HCT116 (cell line): ENCODE measurements at regions not wholly inside any gene's neighbourhood (a gene's known extent, or its start where the extent isn't known, plus 50 kb on each side); places are given as distances from the start of the nearest gene placed in this dataset.

Experiments
- ATAC-seq: fragments of 200-7000 bp; cut with Tn5 transposase; 2 replicates; pipeline ENCODE4 v1.9.1; 2020; ENCODE audit warnings: mild to moderate bottlenecking, moderate library complexity
- BruUV-seq: library from RNA; stranded (reverse); fragments of 400-500 nt; replicated peaks from 2 replicates; lab custom pipeline; 2021; lab: Mats Ljungman, UMichigan
- CTCF ChIA-PET: fragments of 300-600 bp; sonication (Branson Sonifier 250); formaldehyde crosslinking; loops from one replicate; lab custom pipeline; 2021; ENCODE audit warnings: antibody characterized with exemption; lab: Charles Lee
- POLR2A ChIA-PET: fragments of 300-600, 350-600 bp; sonication (Branson Sonifier 250); formaldehyde crosslinking; loops from one replicate; lab custom pipeline; 2021; ENCODE audit warnings: antibody characterized with exemption; lab: Charles Lee
- RAD21 ChIA-PET, 2 experiments: fragments of 300-600 bp; sonication (Branson Sonifier 250); formaldehyde crosslinking; loops; one replicate each; lab custom pipeline; 2023; ENCODE audit warnings: low total read pairs in 2 of 2; ENCODE audit not compliant: uncharacterized antibody in 2 of 2, unreplicated experiment in 2 of 2, low non-redundant PET in 1 of 2; lab: Charles Lee
- DNase-seq: peaks from one replicate; pipeline ENCODE4 v3.0.0-alpha.2; 2010; ENCODE audit warnings: low read depth, low spot score
- H2AFZ ChIP-seq: fragments of 200-600 bp; shearing (Covaris generic), sonication (generic); 2 replicates; pipeline ENCODE4 v1.6.1; 2017; ENCODE audit warnings: low read depth, mixed run types, mixed read lengths, antibody characterized with exemption, low read length; ENCODE audit not compliant: poor library complexity, severe bottlenecking
- H3K27ac ChIP-seq: 2 replicates; pipeline ENCODE4 v1.5.1; 2012; ENCODE audit warnings: low read depth, low read length
- H3K27me3 ChIP-seq: fragments of 200-600 bp; sonication (generic); 2 replicates; pipeline ENCODE4 v1.6.1; 2016; ENCODE audit warnings: mixed run types, low read length, mixed read lengths; ENCODE audit not compliant: insufficient read depth
- H3K36me3 ChIP-seq, 2 experiments: fragments of 200-500 bp in 1 of 2; fragments of 200-600 bp in 1 of 2; sonication (Bioruptor generic) in 1 of 2; sonication (generic) in 1 of 2; 2 replicates each; pipeline versions ENCODE4 v1.5.1 to v1.6.1; 2014 to 2016; ENCODE audit warnings: low read length in 2 of 2, inconsistent platforms in 1 of 2, mixed read lengths in 1 of 2, mixed run types in 1 of 2; ENCODE audit not compliant: insufficient read depth in 2 of 2, control insufficient read depth in 1 of 2
- H3K4me1 ChIP-seq, 2 experiments: fragments of 200-600 bp in 1 of 2; sonication (generic) in 1 of 2; 2 replicates each; pipeline versions ENCODE4 v1.5.1 to v1.6.1; 2012 to 2017; ENCODE audit warnings: low read length in 2 of 2, inconsistent platforms in 1 of 2, mild to moderate bottlenecking in 1 of 2, mixed read lengths in 1 of 2, mixed run types in 1 of 2, moderate library complexity in 1 of 2; ENCODE audit not compliant: insufficient read depth in 2 of 2, control insufficient read depth in 1 of 2
- H3K4me2 ChIP-seq: fragments of 200-600 bp; sonication (generic); 2 replicates; pipeline ENCODE4 v1.6.1; 2017; ENCODE audit warnings: mixed run types, low read length, mixed read lengths
- H3K4me3 ChIP-seq, 2 experiments: fragments of 200-600 bp in 1 of 2; sonication (generic) in 1 of 2; replicated peaks in 1 of 2; 2 replicates each; pipeline ENCODE4 v1.5.1; 2011 to 2016; ENCODE audit warnings: low read length in 2 of 2, control low read depth in 1 of 2, low read depth in 1 of 2, mild to moderate bottlenecking in 1 of 2, mixed read lengths in 1 of 2, mixed run types in 1 of 2
- H3K79me2 ChIP-seq: fragments of 200-600 bp; sonication (generic); 2 replicates; pipeline ENCODE4 v1.6.1; 2017; ENCODE audit warnings: mild to moderate bottlenecking, mixed run types, low read length, moderate library complexity, mixed read lengths; ENCODE audit not compliant: insufficient read depth
- H3K9ac ChIP-seq: fragments of 200-600 bp; sonication (generic); 2 replicates; pipeline ENCODE4 v1.6.1; 2016; ENCODE audit warnings: low read length, mixed read lengths
- H3K9me2 ChIP-seq: fragments of 200-600 bp; sonication (generic), shearing (Covaris generic); 2 replicates; pipeline ENCODE4 v1.6.1; 2017; ENCODE audit warnings: mixed run types, mild to moderate bottlenecking, moderate library complexity; ENCODE audit not compliant: insufficient read depth
- H3K9me3 ChIP-seq, 2 experiments: fragments of 200-500 bp in 1 of 2; fragments of 200-600 bp in 1 of 2; sonication (Bioruptor generic) in 1 of 2; sonication (generic) in 1 of 2; 2 replicates each; pipeline ENCODE4 v1.6.1; 2014 to 2017; ENCODE audit warnings: low read length in 2 of 2, mixed read lengths in 2 of 2, inconsistent platforms in 1 of 2, low read depth in 1 of 2, mild to moderate bottlenecking in 1 of 2, mixed run types in 1 of 2, moderate library complexity in 1 of 2; ENCODE audit not compliant: control insufficient read depth in 1 of 2, insufficient read depth in 1 of 2
- H4K20me1 ChIP-seq: fragments of 200-600 bp; sonication (generic), shearing (Covaris generic); 2 replicates; pipeline ENCODE4 v1.6.1; 2017; ENCODE audit warnings: mixed run types, mild to moderate bottlenecking, moderate library complexity; ENCODE audit not compliant: insufficient read depth
- CBX3 ChIP-seq: IDR thresholded peaks from 2 replicates; pipeline ENCODE4 v1.6.1; 2012; ENCODE audit warnings: low read depth
- CEBPB ChIP-seq: IDR thresholded peaks from 2 replicates; pipeline ENCODE4 v1.6.1; 2012; ENCODE audit warnings: low read depth
- CTCF ChIP-seq, 3 experiments: fragments of 200-600 bp in 1 of 3; sonication (generic) in 1 of 3; IDR thresholded peaks in 2 of 3; conservative IDR thresholded peaks in 1 of 3; 2 replicates each; pipeline ENCODE4 v1.5.1; 2012 to 2017; ENCODE audit warnings: low read depth in 2 of 3, low read length in 2 of 3, antibody characterized with exemption in 1 of 3, borderline replicate concordance in 1 of 3, control low read depth in 1 of 3, mild to moderate bottlenecking in 1 of 3, mixed read lengths in 1 of 3, mixed run types in 1 of 3, moderate library complexity in 1 of 3; ENCODE audit not compliant: insufficient read depth in 1 of 3
- EGR1 ChIP-seq: IDR thresholded peaks from 2 replicates; pipeline ENCODE4 v1.6.1; 2012; ENCODE audit warnings: low read depth
- ELF1 ChIP-seq: IDR thresholded peaks from 2 replicates; pipeline ENCODE4 v1.6.1; 2012; ENCODE audit warnings: low read depth, borderline replicate concordance
- EZH2 ChIP-seq: fragments of 200-600 bp; sonication (generic); IDR thresholded peaks from 2 replicates; pipeline ENCODE4 v1.6.1; 2017; ENCODE audit warnings: antibody characterized with exemption, mixed run types
- EZH2phosphoT487 ChIP-seq: fragments of 200-600 bp; IDR thresholded peaks from 2 replicates; pipeline ENCODE4 v1.6.1; 2018; ENCODE audit warnings: antibody characterized with exemption, borderline replicate concordance
- FOSL1 ChIP-seq: IDR thresholded peaks from 2 replicates; pipeline ENCODE4 v1.6.1; 2012; ENCODE audit warnings: low read depth
- JUND ChIP-seq: IDR thresholded peaks from 2 replicates; pipeline ENCODE4 v1.6.1; 2012
- POLR2A ChIP-seq: IDR thresholded peaks from 2 replicates; pipeline ENCODE4 v1.7.0; 2011; ENCODE audit warnings: borderline replicate concordance; ENCODE audit not compliant: insufficient read depth, insufficient read length; ENCODE audit errors: extremely low read depth
- POLR2AphosphoS5 ChIP-seq: IDR thresholded peaks from 2 replicates; pipeline ENCODE4 v1.6.1; 2011; ENCODE audit warnings: mild to moderate bottlenecking, low read depth, low read length, moderate library complexity
- REST ChIP-seq: IDR thresholded peaks from 2 replicates; pipeline ENCODE4 v1.6.1; 2012; ENCODE audit warnings: low read depth
- SIN3A ChIP-seq: IDR thresholded peaks from 2 replicates; pipeline ENCODE4 v1.6.1; 2012; ENCODE audit warnings: low read depth
- SRF ChIP-seq: IDR thresholded peaks from 2 replicates; pipeline ENCODE4 v1.6.1; 2012; ENCODE audit warnings: low read depth
- TCF7L2 ChIP-seq: IDR thresholded peaks from 2 replicates; pipeline ENCODE4 v1.7.0; 2011; ENCODE audit warnings: borderline replicate concordance, inconsistent platforms; ENCODE audit not compliant: insufficient read depth, insufficient read length; ENCODE audit errors: extremely low read depth
- ZFX ChIP-seq: fragments of 450-650 bp; IDR thresholded peaks from 2 replicates; pipeline ENCODE4 v1.6.1; 2017
- ZNF274 ChIP-seq: fragments of 200-500 bp; sonication (Bioruptor generic); IDR thresholded peaks from 2 replicates; pipeline ENCODE4 v1.6.1; 2014; ENCODE audit warnings: mild to moderate bottlenecking, low read depth, low read length, inconsistent platforms
- intact Hi-C: fragments of 100-400 bp; cut with micrococcal nuclease; formaldehyde crosslinking; loops from 2 replicates; pipeline ENCODE4 v1.10.0; 2022
- TF ChIP-seq, protein P1 (sequence below): IDR thresholded peaks from 2 replicates; pipeline ENCODE4 v1.6.1; 2012
- TF ChIP-seq, protein P2 (sequence below): IDR thresholded peaks from 2 replicates; pipeline ENCODE4 v1.6.1; 2012

DNA sequence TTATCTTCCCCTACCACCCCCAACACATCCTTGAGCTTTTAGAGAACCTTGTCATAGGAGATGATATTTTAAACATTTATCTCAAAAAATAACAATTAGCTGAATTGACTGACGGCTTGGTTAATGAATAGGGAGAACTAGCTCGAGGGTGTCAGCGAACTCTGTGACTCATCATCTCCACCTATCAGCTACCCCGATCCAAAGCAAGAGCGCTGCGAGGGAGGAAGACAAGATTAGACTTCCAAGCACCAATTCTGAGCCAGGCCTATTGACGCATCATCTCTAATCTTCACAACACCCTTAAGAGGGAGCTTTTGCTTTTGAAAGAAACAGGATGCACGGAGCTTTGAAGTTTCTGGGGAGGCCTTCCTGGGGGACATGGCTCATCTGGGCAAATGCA is 51.0 kb upstream of the GALNT18 start:
- ChIA-PET RAD21 (no interaction called here), POLR2A (no interaction called here), CTCF (no interaction called here)
- no peaks in the 10 kb centered on the region for H4K20me1 ChIP-seq
- TF ChIP-seq ELF1 (no peak), POLR2A (no peak), EGR1 (no peak), CEBPB (no peak), REST (no peak), TCF7L2 (no peak), CBX3 (no peak), POLR2AphosphoS5 (no peak), SIN3A (no peak), JUND (no peak), ZFX (no peak), FOSL1 (no peak), CTCF (IDR thresholded peaks at IDR 0.05 in 2 of 3, conservative IDR thresholded peaks at IDR 0.05 in 1 of 3; ENCODE audit: borderline replicate concordance in 1 of 3, insufficient read depth in 1 of 3, low read depth in 2 of 3, low read length in 2 of 3) (no peak), EZH2phosphoT487 (no peak), EZH2 (no peak), SRF (no peak), ZNF274 (no peak)
- TF ChIP-seq, protein P1, sequence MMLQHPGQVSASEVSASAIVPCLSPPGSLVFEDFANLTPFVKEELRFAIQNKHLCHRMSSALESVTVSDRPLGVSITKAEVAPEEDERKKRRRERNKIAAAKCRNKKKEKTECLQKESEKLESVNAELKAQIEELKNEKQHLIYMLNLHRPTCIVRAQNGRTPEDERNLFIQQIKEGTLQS = no peak
- TF ChIP-seq, protein P2, sequence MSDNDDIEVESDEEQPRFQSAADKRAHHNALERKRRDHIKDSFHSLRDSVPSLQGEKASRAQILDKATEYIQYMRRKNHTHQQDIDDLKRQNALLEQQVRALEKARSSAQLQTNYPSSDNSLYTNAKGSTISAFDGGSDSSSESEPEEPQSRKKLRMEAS = no peak
- H3K27ac ChIP-seq = no peak overlapping the region
- DNase-seq = no peak
- no peaks in the 10 kb centered on the region for H3K9me2 ChIP-seq
- H3K79me2 ChIP-seq = no peaks in the 10 kb centered on the region
- no TSS peak for BruUV-seq
- no peaks in the 10 kb centered on the region for H3K36me3 ChIP-seq
- intact Hi-C loops = no loop called here
- no peaks in the 10 kb centered on the region for H3K9me3 ChIP-seq
- no peak overlapping the region for H3K4me3 ChIP-seq
- H2AFZ ChIP-seq = no peak overlapping the region
- no peak overlapping the region for H3K4me2 ChIP-seq
- H3K4me1 ChIP-seq = no peaks in the 10 kb centered on the region
- H3K27me3 ChIP-seq = peaks cover 3% of the 10 kb centered on the region; the same call in 1 of the 2 replicates
- no peak overlapping the region for H3K9ac ChIP-seq
- ATAC-seq = no peak
